PC-3 (cell line): ENCODE measurements at regions not wholly inside any gene's neighbourhood (a gene's known extent, or its start where the extent isn't known, plus 50 kb on each side); places are given as distances from the start of the nearest gene placed in this dataset.

Experiments
- CTCF ChIP-seq: fragments of 300-600 bp; sonication (generic); conservative IDR thresholded peaks from 2 replicates; pipeline ENCODE4 v1.5.1; 2017; ENCODE audit warnings: antibody characterized with exemption, low read depth, mild to moderate bottlenecking, low read length
- EZH2 ChIP-seq: fragments of 300-600 bp; sonication (generic); IDR thresholded peaks from one replicate; pipeline ENCODE4 v1.6.1; 2017; ENCODE audit warnings: antibody characterized with exemption, mild to moderate bottlenecking, low read length; ENCODE audit not compliant: unreplicated experiment
- EZH2phosphoT487 ChIP-seq: fragments of 300-600 bp; sonication (generic); IDR thresholded peaks from 2 replicates; pipeline ENCODE4 v1.6.1; 2018; ENCODE audit warnings: mild to moderate bottlenecking, antibody characterized with exemption, low read length, borderline replicate concordance

DNA sequence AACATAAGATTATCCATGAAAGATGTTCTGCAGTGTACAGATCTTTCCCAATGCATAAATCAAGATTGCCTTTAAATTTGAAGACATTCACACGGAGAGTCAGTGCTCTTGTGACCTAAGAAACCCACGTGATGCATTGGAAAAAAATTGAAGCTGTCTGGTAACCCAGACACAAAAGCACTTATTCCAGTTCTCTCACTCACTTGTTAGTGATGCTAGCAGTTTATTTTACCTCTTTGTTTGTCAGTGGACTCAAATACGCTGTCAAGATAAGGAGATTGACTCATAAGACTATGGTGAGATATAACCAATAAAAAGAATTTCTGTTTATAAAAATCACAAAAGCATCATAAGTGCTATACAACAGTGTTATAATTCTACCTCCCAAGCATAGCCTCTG, 245.8 kb upstream of the SMIM31 start:
- TF ChIP-seq CTCF (no peak), EZH2 (no peak), EZH2phosphoT487 (no peak)
